ENCODE measurements at regions not wholly inside any gene's neighbourhood (a gene's known extent, or its start where the extent isn't known, plus 50 kb on each side); places are given as distances from the start of the nearest gene placed in this dataset.

- Mint-ChIP-seq H3K27me3 (ENCODE audit: low read depth) (no peaks in the 10 kb centered on the region), H3K9me3 (peaks cover 19% of the 10 kb centered on the region), H3K4me3 (no peak overlapping the region), H3K27ac (no peak overlapping the region), H3K36me3 (no peaks in the 10 kb centered on the region), H3K4me1 (no peaks in the 10 kb centered on the region)
- no peak for DNase-seq (ENCODE audit: low spot score in 2 of 2, unreplicated experiment in 2 of 2)
- TF ChIP-seq, protein P1, sequence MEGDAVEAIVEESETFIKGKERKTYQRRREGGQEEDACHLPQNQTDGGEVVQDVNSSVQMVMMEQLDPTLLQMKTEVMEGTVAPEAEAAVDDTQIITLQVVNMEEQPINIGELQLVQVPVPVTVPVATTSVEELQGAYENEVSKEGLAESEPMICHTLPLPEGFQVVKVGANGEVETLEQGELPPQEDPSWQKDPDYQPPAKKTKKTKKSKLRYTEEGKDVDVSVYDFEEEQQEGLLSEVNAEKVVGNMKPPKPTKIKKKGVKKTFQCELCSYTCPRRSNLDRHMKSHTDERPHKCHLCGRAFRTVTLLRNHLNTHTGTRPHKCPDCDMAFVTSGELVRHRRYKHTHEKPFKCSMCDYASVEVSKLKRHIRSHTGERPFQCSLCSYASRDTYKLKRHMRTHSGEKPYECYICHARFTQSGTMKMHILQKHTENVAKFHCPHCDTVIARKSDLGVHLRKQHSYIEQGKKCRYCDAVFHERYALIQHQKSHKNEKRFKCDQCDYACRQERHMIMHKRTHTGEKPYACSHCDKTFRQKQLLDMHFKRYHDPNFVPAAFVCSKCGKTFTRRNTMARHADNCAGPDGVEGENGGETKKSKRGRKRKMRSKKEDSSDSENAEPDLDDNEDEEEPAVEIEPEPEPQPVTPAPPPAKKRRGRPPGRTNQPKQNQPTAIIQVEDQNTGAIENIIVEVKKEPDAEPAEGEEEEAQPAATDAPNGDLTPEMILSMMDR (IDR thresholded peaks at IDR 0.05; ENCODE audit: unreplicated experiment) = no peak
Observed at GRCh38 chr4:60945641-60946040, 254.5 kb upstream of the ADGRL3 start.

DNA sequence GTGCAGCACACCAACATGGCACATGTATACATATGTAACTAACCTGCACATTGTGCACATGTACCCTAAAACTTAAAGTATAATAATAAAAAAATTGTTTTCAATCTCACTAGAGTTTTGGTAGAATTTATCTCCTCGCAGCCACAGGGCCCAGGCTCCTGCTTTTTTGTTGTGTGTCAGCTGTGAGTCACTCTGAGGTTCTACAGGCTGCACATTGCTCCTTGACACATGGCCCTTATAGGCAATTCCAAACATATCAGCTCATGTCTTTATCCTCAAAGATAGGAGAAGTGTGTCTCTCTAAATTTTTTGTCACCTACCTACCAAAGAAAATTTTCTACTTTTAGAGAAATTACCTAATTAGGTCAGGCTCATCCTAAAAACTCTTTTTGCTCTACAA lies 252.1 kb upstream of the ADGRL3 start:
- DNase-seq (ENCODE audit: low spot score in 2 of 2, unreplicated experiment in 2 of 2) = no peak
- Mint-ChIP-seq H3K4me3 (no peak overlapping the region), H3K27ac (no peak overlapping the region), H3K27me3 (ENCODE audit: low read depth) (no peaks in the 10 kb centered on the region), H3K36me3 (no peaks in the 10 kb centered on the region), H3K4me1 (no peaks in the 10 kb centered on the region), H3K9me3 (peaks cover 19% of the 10 kb centered on the region)
- TF ChIP-seq, protein P1 (IDR thresholded peaks at IDR 0.05; ENCODE audit: unreplicated experiment) = no peak

GRCh38 chr4:60952921-60953320 lies 247.2 kb upstream of the ADGRL3 start:
- DNase-seq (ENCODE audit: low spot score in 2 of 2, unreplicated experiment in 2 of 2) = no peak
- peaks cover 3% of the 10 kb centered on the region for H3K4me1 Mint-ChIP-seq
- H3K9me3 Mint-ChIP-seq = no peaks in the 10 kb centered on the region
- no peaks in the 10 kb centered on the region for H3K27me3 Mint-ChIP-seq (ENCODE audit: low read depth)
- H3K27ac Mint-ChIP-seq = no peak overlapping the region
- no peak overlapping the region for H3K4me3 Mint-ChIP-seq
- no peaks in the 10 kb centered on the region for H3K36me3 Mint-ChIP-seq
- TF ChIP-seq, protein P1 (IDR thresholded peaks at IDR 0.05; ENCODE audit: unreplicated experiment) = no peak

- Mint-ChIP-seq H3K9me3 (no peaks in the 10 kb centered on the region), H3K36me3 (no peaks in the 10 kb centered on the region), H3K4me1 (peaks cover 3% of the 10 kb centered on the region), H3K4me3 (no peak overlapping the region), H3K27me3 (ENCODE audit: low read depth) (no peaks in the 10 kb centered on the region), H3K27ac (no peak overlapping the region)
- TF ChIP-seq, protein P1 (IDR thresholded peaks at IDR 0.05; ENCODE audit: unreplicated experiment) = no peak
- no peak for DNase-seq (ENCODE audit: low spot score in 2 of 2, unreplicated experiment in 2 of 2)
Observed at GRCh38 chr4:60953826-60954225, 246.3 kb upstream of the ADGRL3 start.

DNA sequence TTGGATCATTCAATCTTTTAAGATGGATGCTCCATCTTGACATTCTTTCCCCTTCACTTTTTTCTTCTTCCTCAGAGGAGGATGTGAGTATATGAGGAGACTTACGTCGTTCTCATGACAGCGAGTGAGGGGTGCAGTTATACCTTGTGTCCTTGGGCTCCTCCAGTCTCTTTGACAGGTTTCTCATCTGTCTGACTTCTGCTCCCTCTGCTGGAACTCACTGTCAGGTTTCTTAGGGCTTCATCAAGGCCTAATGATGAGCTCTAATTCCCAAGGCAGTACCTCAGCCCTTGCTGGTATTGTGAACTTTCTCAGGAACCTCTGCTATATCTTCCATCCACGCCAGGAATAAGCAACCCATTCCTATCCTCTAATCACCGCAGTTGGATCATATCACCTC lies 237.8 kb upstream of the ADGRL3 start:
- no peaks in the 10 kb centered on the region for H3K27me3 Mint-ChIP-seq (ENCODE audit: low read depth)
- no peaks in the 10 kb centered on the region for H3K9me3 Mint-ChIP-seq
- no peak overlapping the region for H3K27ac Mint-ChIP-seq
- TF ChIP-seq, protein P1 (IDR thresholded peaks at IDR 0.05; ENCODE audit: unreplicated experiment) = no peak
- no peaks in the 10 kb centered on the region for H3K4me1 Mint-ChIP-seq
- H3K4me3 Mint-ChIP-seq = no peak overlapping the region
- H3K36me3 Mint-ChIP-seq = no peaks in the 10 kb centered on the region
- no peak for DNase-seq (ENCODE audit: low spot score in 2 of 2, unreplicated experiment in 2 of 2)

DNA sequence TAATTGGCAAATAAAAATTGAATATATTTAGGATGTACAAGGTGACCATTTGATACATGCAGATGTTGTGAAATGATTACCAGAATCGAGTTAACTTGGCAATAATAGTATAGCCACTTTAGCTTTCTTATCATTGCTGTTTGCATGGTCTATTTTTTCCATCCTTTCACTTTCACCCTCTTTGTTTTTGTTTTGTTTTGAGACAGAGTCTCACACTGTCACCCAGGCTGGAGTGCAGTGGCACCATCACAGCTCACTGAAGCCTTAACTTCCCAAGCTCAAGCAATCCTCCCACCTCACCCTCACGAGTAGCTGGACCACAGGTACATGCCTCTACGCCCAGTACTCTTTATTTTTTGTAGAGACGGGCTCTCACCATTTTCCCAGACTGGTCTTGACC lies 218.6 kb upstream of the ADGRL3 start:
- H3K27me3 Mint-ChIP-seq (ENCODE audit: low read depth) = no peaks in the 10 kb centered on the region
- no peak overlapping the region for H3K4me3 Mint-ChIP-seq
- H3K4me1 Mint-ChIP-seq = no peaks in the 10 kb centered on the region
- TF ChIP-seq, protein P1 (IDR thresholded peaks at IDR 0.05; ENCODE audit: unreplicated experiment) = no peak
- peaks cover 25% of the 10 kb centered on the region for H3K9me3 Mint-ChIP-seq
- DNase-seq (ENCODE audit: low spot score in 2 of 2, unreplicated experiment in 2 of 2) = no peak
- H3K36me3 Mint-ChIP-seq = peaks cover 2% of the 10 kb centered on the region
- H3K27ac Mint-ChIP-seq = no peak overlapping the region

All from mesothelial cell of epicardium (in vitro differentiated cells).